ENCODE measurements at regions not wholly inside any gene's neighbourhood (a gene's known extent, or its start where the extent isn't known, plus 50 kb on each side); places are given as distances from the start of the nearest gene placed in this dataset.

DNA sequence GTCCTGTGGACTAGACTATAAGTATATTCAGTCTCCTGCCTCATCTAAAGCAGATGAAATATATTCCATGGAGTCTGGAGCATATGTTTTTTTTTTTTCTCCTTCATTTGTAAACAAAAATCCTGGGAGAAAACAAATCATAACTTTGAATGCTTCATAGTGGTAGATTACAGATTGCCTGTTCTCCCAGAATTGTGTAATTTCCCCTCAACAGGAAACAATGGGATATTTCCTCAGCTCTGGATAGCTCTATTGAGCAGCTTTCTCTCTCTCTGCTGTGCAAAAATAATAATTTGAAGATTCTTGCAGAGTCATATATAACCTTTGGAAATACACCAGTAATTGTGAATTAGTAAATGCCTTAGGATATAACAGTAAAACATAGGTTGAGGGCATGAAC is 1406.6 kb upstream of the ACVR2A start:
- Histone ChIP-seq H3K4me1 (no peaks in the 10 kb centered on the region), H3K36me3 (no peaks in the 10 kb centered on the region), H3K27me3 (no peaks in the 10 kb centered on the region), H3K9me3 (no peaks in the 10 kb centered on the region), H3K27ac (no peak overlapping the region), H3K4me3 (no peak overlapping the region)
- no peak for ATAC-seq
- TF ChIP-seq POLR2AphosphoS5 (IDR thresholded peaks at IDR 0.05) = no peak
- TF ChIP-seq EP300 (IDR thresholded peaks at IDR 0.05) = no peak
- TF ChIP-seq POLR2A (IDR thresholded peaks at IDR 0.05) = no peak
- TF ChIP-seq, protein P1, sequence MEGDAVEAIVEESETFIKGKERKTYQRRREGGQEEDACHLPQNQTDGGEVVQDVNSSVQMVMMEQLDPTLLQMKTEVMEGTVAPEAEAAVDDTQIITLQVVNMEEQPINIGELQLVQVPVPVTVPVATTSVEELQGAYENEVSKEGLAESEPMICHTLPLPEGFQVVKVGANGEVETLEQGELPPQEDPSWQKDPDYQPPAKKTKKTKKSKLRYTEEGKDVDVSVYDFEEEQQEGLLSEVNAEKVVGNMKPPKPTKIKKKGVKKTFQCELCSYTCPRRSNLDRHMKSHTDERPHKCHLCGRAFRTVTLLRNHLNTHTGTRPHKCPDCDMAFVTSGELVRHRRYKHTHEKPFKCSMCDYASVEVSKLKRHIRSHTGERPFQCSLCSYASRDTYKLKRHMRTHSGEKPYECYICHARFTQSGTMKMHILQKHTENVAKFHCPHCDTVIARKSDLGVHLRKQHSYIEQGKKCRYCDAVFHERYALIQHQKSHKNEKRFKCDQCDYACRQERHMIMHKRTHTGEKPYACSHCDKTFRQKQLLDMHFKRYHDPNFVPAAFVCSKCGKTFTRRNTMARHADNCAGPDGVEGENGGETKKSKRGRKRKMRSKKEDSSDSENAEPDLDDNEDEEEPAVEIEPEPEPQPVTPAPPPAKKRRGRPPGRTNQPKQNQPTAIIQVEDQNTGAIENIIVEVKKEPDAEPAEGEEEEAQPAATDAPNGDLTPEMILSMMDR (IDR thresholded peaks at IDR 0.05) = no peak

DNA sequence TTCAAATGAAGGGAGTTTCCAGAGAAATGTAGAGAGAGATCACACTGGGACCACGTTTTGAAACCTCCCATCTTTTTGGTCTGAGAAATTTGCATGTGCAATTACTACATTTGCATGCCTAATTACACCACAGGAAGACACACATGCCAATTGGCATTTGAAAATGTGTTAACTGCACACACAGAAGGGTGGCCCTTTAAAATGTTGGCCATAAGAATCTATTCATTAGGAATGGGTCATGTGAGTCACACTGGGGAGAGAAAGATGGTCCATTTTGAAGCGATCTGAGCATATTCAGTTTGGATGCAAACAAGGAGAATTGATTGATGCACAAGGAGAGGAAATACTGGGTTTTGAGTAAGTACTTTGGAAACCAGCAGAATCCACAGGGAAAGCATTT is 1407.1 kb upstream of the ACVR2A start:
- H3K4me3 ChIP-seq = no peak overlapping the region
- H3K27me3 ChIP-seq = no peaks in the 10 kb centered on the region
- no peak overlapping the region for H3K27ac ChIP-seq
- H3K9me3 ChIP-seq = no peaks in the 10 kb centered on the region
- no peak for ATAC-seq
- 28 to 38% methylated on average over 2 of the region's 2 CpGs for WGBS, 2 donors (ENCODE audit: low coverage in 1 of 2)
- TF ChIP-seq EP300 (IDR thresholded peaks at IDR 0.05) = no peak
- no peak for TF ChIP-seq POLR2A (IDR thresholded peaks at IDR 0.05)
- no peak for TF ChIP-seq POLR2AphosphoS5 (IDR thresholded peaks at IDR 0.05)
- TF ChIP-seq, protein P1 (IDR thresholded peaks at IDR 0.05) = no peak
- no peaks in the 10 kb centered on the region for H3K36me3 ChIP-seq
- no peaks in the 10 kb centered on the region for H3K4me1 ChIP-seq

DNA sequence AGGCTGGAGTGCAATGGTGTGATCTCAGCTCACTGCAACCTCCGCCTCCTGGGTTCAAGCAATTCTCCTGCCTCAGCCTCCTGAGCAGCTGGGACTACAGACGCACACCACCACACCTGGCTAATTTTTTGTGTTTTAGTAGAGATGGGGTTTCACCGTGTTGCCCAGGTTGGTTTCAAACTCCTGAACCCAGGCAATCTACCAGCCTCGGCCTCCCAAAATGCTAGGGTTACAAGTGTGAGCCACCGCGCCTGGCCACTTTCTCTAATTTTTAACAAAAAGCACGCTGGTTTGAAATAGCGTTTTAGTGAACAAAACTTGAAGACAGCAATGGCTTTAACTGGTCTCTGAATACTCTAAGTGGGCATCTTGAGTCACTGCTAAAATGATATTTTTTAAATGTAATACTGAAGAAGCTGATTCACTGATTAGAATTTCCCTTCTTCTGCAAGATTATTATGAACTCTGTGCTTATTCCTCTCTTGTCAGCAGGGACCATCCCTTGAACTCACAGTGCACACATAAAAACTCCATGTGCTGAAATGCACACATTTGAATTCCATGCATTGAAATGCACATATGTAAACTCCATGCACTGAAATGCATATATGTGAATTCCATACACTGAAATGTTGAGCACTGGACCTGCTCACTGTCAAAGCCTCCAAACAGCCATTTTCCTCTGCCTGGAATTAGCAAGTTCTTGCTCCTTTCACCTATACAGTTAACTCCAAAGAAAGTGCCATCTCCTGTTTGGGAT is 1411.5 kb upstream of the ACVR2A start:
- no peaks in the 10 kb centered on the region for H3K27me3 ChIP-seq
- no peaks in the 10 kb centered on the region for H3K4me1 ChIP-seq
- no peaks in the 10 kb centered on the region for H3K9me3 ChIP-seq
- ATAC-seq = no peak
- no peak for TF ChIP-seq POLR2AphosphoS5 (IDR thresholded peaks at IDR 0.05)
- no peak for TF ChIP-seq EP300 (IDR thresholded peaks at IDR 0.05)
- TF ChIP-seq POLR2A (IDR thresholded peaks at IDR 0.05) = no peak
- TF ChIP-seq, protein P1 (IDR thresholded peaks at IDR 0.05) = no peak
- no peak overlapping the region for H3K4me3 ChIP-seq
- no peaks in the 10 kb centered on the region for H3K36me3 ChIP-seq
- WGBS, 2 donors (ENCODE audit: low coverage in 1 of 2) = 87 to 99% methylated on average over 6 to 8 of the region's 8 CpGs
- no peak overlapping the region for H3K27ac ChIP-seq

DNA sequence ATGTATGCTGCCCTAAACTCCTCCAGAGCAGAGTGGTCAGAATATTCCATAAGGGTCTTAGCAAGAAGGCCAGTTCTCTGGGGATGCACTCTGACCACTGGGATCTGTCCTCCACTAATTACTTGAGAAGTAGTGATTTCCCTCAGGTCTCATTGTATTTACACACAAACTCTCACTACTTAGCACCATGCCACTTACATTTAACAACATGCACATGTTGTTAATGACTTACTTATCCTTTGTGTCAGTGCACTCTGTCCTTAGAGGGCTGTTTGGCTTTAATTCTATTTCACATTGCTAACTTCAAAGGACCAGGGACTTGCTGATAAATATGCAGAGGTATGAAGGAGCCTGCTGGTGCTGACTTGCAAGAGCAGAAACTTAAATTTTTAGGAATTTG is 1415.5 kb upstream of the ACVR2A start:
- Histone ChIP-seq H3K9me3 (no peaks in the 10 kb centered on the region), H3K27ac (no peak overlapping the region), H3K27me3 (no peaks in the 10 kb centered on the region), H3K4me1 (no peaks in the 10 kb centered on the region), H3K36me3 (no peaks in the 10 kb centered on the region), H3K4me3 (no peak overlapping the region)
- TF ChIP-seq, protein P1 (IDR thresholded peaks at IDR 0.05) = no peak
- TF ChIP-seq POLR2A (IDR thresholded peaks at IDR 0.05) (no peak), EP300 (IDR thresholded peaks at IDR 0.05) (no peak), POLR2AphosphoS5 (IDR thresholded peaks at IDR 0.05) (no peak)
- no peak for ATAC-seq

DNA sequence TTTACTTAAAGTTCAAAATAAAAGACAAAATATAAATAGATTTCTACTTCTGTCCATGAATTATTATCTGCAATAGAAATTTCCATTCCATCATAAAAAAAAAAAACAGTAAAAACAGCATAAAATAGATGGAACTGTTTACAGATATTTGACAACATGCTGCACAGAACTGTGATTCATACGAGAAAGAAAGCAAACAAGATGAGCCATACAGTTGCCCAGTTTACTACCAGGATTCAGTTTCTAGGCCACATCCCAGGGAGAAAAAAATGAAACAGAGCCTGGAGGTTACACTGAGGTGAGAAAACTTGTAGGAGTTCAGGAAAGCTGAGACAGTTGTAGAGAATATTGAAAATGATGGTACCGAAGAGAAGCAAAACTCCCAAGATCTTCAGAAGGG is 1426.9 kb upstream of the ACVR2A start:
- Histone ChIP-seq H3K9me3 (no peaks in the 10 kb centered on the region), H3K27me3 (no peaks in the 10 kb centered on the region), H3K36me3 (no peaks in the 10 kb centered on the region), H3K4me3 (no peak overlapping the region), H3K27ac (no peak overlapping the region), H3K4me1 (no peaks in the 10 kb centered on the region)
- 63 to 71% methylated on average over 1 to 2 of the region's 2 CpGs for WGBS, 2 donors (ENCODE audit: low coverage in 1 of 2)
- no peak for ATAC-seq
- no peak for TF ChIP-seq POLR2A (IDR thresholded peaks at IDR 0.05)
- no peak for TF ChIP-seq EP300 (IDR thresholded peaks at IDR 0.05)
- TF ChIP-seq, protein P1 (IDR thresholded peaks at IDR 0.05) = no peak
- no peak for TF ChIP-seq POLR2AphosphoS5 (IDR thresholded peaks at IDR 0.05)
